ENCODE measurements at regions not wholly inside any gene's neighbourhood (a gene's known extent, or its start where the extent isn't known, plus 50 kb on each side); places are given as distances from the start of the nearest gene placed in this dataset.

DNA sequence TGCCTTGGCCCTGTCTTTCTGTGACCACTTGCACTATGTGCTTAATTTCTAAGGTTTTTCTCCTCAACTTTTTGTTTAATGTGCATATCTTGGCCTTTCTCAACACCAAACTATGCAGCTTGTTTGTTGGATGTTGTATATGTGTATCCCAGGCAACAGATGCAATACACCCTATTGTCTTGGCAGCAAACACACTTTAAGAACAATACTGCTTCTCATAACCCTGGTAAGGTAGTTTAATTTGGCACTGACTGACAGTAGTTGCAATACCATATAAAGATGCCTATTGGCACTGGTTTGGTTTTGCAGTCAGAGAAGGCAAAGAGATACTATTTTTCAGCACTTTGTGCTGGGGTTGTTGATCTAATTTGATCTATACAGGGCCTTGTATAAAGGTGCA, 360.7 kb upstream of the CWC22 start:
- in situ Hi-C loops (cut with HindIII; ENCODE audit: low sequenced_read_pairs) = no loop called here
- DNase-seq (ENCODE audit: low read depth, low spot score) = peak; percentile 59
- no peak overlapping the region for H3K4me3 ChIP-seq (ENCODE audit: low read depth, low read length)
- TF ChIP-seq, protein P1, sequence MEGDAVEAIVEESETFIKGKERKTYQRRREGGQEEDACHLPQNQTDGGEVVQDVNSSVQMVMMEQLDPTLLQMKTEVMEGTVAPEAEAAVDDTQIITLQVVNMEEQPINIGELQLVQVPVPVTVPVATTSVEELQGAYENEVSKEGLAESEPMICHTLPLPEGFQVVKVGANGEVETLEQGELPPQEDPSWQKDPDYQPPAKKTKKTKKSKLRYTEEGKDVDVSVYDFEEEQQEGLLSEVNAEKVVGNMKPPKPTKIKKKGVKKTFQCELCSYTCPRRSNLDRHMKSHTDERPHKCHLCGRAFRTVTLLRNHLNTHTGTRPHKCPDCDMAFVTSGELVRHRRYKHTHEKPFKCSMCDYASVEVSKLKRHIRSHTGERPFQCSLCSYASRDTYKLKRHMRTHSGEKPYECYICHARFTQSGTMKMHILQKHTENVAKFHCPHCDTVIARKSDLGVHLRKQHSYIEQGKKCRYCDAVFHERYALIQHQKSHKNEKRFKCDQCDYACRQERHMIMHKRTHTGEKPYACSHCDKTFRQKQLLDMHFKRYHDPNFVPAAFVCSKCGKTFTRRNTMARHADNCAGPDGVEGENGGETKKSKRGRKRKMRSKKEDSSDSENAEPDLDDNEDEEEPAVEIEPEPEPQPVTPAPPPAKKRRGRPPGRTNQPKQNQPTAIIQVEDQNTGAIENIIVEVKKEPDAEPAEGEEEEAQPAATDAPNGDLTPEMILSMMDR (IDR thresholded peaks at IDR 0.05; ENCODE audit: low read depth, low read length) = no peak

DNA sequence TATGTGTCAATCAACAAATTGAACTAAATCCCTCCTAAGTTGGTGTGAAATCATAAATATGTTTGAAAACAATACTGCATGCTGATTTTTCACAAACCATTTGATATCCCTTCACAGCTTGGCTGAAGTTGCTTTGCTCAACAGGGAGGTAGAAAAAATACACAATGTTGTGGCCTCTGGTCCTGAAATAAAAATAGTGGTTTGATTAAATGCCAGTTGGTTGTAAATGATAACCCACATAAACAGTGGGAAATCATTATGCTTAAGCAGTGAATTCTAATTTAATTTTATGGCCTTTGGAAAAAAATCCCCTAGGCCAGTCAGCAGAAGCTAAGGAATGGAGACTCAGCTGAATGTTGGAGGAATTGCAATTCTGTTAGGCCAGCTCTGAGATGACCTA, 359.4 kb upstream of the CWC22 start:
- TF ChIP-seq, protein P1 (IDR thresholded peaks at IDR 0.05; ENCODE audit: low read depth, low read length) = no peak
- H3K4me3 ChIP-seq (ENCODE audit: low read depth, low read length) = no peak overlapping the region
- in situ Hi-C loops (cut with HindIII; ENCODE audit: low sequenced_read_pairs) = no loop called here
- peak; percentile 32 for DNase-seq (ENCODE audit: low read depth, low spot score)

DNA sequence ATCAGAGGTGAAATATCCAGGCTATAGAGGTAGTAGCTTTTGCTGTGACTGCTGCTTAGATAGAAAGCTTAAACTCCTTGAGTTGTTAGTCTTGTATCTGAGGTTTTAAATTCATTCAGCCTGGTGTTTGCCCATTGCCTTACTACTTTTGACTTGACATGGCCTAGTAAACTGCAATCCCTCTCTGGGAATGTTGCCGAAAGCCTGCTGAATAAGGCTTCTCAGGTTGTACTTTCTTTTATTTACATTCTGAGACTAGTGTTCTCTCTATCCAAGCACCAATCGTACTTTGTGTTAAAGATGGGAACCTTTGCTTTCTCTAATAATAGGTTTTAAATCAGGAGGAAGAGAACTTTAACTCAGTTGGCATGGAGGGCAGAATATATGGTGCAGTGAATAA, 357.6 kb upstream of the CWC22 start:
- TF ChIP-seq, protein P1 (IDR thresholded peaks at IDR 0.05; ENCODE audit: low read depth, low read length) = no peak
- H3K4me3 ChIP-seq (ENCODE audit: low read depth, low read length) = no peak overlapping the region
- DNase-seq (ENCODE audit: low read depth, low spot score) = no peak
- in situ Hi-C loops (cut with HindIII; ENCODE audit: low sequenced_read_pairs) = no loop called here

DNA sequence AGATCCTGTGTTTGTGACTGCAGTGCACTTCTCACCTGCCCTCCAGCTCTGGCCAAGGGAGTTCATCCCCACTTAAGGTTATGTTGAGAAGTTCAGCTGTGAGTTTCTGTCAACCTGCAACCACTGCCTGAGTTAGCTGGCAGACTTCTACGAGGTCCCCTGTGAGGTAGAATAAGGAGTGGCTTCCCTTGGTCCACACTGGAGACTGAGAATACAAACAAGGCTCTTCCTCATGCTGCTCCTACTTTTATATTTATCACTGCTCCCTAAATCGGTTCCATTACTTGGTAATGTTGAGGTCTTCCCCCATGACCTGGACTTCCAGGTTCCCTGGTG, 353.2 kb upstream of the CWC22 start:
- in situ Hi-C loops (cut with HindIII; ENCODE audit: low sequenced_read_pairs) = no loop called here
- DNase-seq (ENCODE audit: low read depth, low spot score) = no peak
- no peak overlapping the region for H3K4me3 ChIP-seq (ENCODE audit: low read depth, low read length)
- TF ChIP-seq, protein P1 (IDR thresholded peaks at IDR 0.05; ENCODE audit: low read depth, low read length) = no peak

DNA sequence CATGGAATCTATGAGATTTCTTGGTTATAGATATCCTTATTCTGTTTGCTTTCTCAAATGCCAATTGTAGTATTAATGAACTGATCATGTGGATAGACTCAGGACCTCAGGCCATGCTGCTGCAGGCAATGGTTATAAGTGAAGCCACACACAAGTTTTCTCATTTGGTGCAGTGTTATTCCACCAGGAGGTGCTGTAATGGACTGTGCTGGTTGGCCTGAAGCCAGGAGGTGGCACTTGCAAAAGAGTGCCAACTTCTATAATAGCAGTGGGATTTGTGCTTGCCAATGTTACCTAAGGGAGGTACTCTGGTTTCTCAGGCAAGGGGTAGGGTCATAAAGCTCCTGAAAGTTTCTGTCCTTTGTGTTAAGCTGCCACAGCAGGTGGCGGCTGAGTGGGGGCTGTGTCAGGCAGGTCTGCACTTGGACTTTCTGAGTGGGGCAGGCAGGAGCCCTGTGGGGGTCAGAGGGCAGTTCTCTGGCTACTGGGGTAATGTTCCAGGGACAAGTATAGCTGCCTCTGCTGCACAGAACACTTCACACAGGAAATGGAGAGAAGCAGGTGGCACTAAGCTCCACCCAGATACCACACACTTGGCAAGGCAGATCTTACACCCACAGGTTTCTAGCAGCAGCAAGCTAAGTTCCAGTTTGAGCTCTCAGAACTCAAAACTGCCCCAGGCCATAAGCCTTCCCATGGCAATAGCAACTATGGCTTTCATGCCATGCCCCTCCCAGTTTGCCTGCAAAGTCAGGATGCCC, 352.6 kb upstream of the CWC22 start:
- no peak overlapping the region for H3K4me3 ChIP-seq (ENCODE audit: low read depth, low read length)
- DNase-seq (ENCODE audit: low read depth, low spot score) = no peak
- in situ Hi-C loops (cut with HindIII; ENCODE audit: low sequenced_read_pairs) = no loop called here
- TF ChIP-seq, protein P1 (IDR thresholded peaks at IDR 0.05; ENCODE audit: low read depth, low read length) = no peak

DNA sequence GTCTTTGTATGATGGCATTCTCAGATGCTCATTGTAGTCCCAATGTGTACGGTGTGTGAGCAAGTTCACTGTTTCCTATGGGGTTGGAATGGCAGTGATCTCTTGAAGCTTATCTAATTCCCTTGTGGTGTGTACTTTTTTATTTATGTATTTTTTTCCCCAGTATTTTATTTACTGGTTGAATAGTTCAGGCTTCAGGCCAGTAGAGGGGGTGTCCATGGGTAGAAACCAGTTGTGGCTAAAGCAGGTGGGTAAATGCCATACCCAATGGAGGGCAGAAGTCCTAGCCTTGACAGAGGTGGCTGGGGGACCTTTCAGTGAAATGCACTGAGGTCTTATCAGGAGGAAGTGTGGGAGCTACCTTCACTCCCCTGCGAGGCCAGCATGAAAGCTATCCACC, 351.4 kb upstream of the CWC22 start:
- TF ChIP-seq, protein P1 (IDR thresholded peaks at IDR 0.05; ENCODE audit: low read depth, low read length) = no peak
- no peak overlapping the region for H3K4me3 ChIP-seq (ENCODE audit: low read depth, low read length)
- in situ Hi-C loops (cut with HindIII; ENCODE audit: low sequenced_read_pairs) = no loop called here
- no peak for DNase-seq (ENCODE audit: low read depth, low spot score)

Data from astrocyte of the spinal cord (primary cell).